ENCODE measurements at regions not wholly inside any gene's neighbourhood (a gene's known extent, or its start where the extent isn't known, plus 50 kb on each side); places are given as distances from the start of the nearest gene placed in this dataset.

DNA sequence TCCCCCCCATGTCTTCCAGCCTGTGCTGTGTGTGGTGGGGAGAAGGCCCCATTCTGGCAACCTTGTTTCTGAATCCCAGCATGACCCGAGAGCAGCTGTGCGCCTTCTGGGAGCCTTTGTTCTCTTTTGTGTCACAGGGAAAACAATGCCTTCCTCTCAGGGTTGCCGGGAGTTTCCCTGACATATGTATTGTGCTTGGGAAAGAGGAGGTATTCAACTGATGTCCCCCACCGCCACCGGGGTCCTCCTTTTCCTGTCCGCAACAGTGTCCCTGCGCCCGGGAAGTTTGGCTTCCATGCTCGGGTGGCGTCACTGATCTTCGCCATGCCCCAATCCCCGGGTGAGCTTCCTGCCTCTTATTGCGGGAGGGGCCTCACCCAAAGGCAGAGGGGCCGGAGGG, 77.5 kb upstream of the ASB18 start:
- no peak for TF ChIP-seq EZH2 (IDR thresholded peaks at IDR 0.05; ENCODE audit: borderline replicate concordance, insufficient read depth, low read depth, low read length, poor library complexity, severe bottlenecking)
- TF ChIP-seq, protein P1, sequence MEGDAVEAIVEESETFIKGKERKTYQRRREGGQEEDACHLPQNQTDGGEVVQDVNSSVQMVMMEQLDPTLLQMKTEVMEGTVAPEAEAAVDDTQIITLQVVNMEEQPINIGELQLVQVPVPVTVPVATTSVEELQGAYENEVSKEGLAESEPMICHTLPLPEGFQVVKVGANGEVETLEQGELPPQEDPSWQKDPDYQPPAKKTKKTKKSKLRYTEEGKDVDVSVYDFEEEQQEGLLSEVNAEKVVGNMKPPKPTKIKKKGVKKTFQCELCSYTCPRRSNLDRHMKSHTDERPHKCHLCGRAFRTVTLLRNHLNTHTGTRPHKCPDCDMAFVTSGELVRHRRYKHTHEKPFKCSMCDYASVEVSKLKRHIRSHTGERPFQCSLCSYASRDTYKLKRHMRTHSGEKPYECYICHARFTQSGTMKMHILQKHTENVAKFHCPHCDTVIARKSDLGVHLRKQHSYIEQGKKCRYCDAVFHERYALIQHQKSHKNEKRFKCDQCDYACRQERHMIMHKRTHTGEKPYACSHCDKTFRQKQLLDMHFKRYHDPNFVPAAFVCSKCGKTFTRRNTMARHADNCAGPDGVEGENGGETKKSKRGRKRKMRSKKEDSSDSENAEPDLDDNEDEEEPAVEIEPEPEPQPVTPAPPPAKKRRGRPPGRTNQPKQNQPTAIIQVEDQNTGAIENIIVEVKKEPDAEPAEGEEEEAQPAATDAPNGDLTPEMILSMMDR (IDR thresholded peaks at IDR 0.05), result no peak
- Mint-ChIP-seq H3K4me3 (no peak overlapping the region), H3K27ac (no peak overlapping the region), H3K27me3 (peaks cover 6% of the 10 kb centered on the region), H3K4me1 (no peaks in the 10 kb centered on the region), H3K9me3 (ENCODE audit: insufficient read depth) (no peaks in the 10 kb centered on the region)
- no peak overlapping the region for H2AFZ ChIP-seq (ENCODE audit: insufficient read depth, low read depth, low read length, poor library complexity, severe bottlenecking)
- H3K9me3 ChIP-seq (ENCODE audit: control extremely low read depth in 1 of 3, control insufficient read depth in 2 of 3, insufficient read depth in 1 of 3, low read length in 2 of 3), result no peaks in the 10 kb centered on the region
- ChIA-PET CTCF (interaction anchor here (2.7 to 2.8 kb wide), 3 partner anchors 11 to 732 kb away, joined by 9 to 16 read pairs (median 13); no protein-coding TSS in a partner anchor), POLR2A (no interaction called here)
- no peak overlapping the region for H3K27ac ChIP-seq (ENCODE audit: low read length in 2 of 2)
- no peak overlapping the region for H3K4me2 ChIP-seq (replicated peaks; ENCODE audit: low read depth, low read length, poor library complexity, severe bottlenecking)
- 86% methylated on average over 11 of the region's 14 CpGs for WGBS (ENCODE audit: insufficient coverage)
- ATAC-seq (ENCODE audit: low read depth), result no peak
- no peak overlapping the region for H3K4me3 ChIP-seq (ENCODE audit: control extremely low read depth in 1 of 5, extremely low read depth in 1 of 5, insufficient read depth in 1 of 5, low read depth in 2 of 5, low read length in 4 of 5)
- no peaks in the 10 kb centered on the region for H3K36me3 ChIP-seq (replicated peaks in 1 of 2; ENCODE audit: control extremely low read depth in 1 of 2, control insufficient read depth in 1 of 2, extremely low read depth in 1 of 2, insufficient read depth in 2 of 2, low read length in 1 of 2)
- H3K4me1 ChIP-seq (ENCODE audit: control insufficient read depth in 2 of 2, insufficient read depth in 2 of 2, low read length in 2 of 2), result no peaks in the 10 kb centered on the region
- H3K9ac ChIP-seq (ENCODE audit: low read length), result no peak overlapping the region
- no peaks in the 10 kb centered on the region for H3K79me2 ChIP-seq (ENCODE audit: control insufficient read depth, insufficient read depth, low read length)
- peaks cover 0 to 6% (median 2%) of the 10 kb centered on the region in 4 experiments for H3K27me3 ChIP-seq (replicated peaks in 1 of 4; ENCODE audit: control extremely low read depth in 1 of 4, control insufficient read depth in 3 of 4, insufficient read depth in 4 of 4, low read length in 3 of 4)
- no peak for DNase-seq
- H4K20me1 ChIP-seq (ENCODE audit: control insufficient read depth, insufficient read depth, low read length, poor library complexity, severe bottlenecking), result no peaks in the 10 kb centered on the region
- intact Hi-C loops (cut with micrococcal nuclease), result loop anchor here (5.0 kb wide), 1 partner anchor 1136 kb away; no protein-coding TSS in a partner anchor

DNA sequence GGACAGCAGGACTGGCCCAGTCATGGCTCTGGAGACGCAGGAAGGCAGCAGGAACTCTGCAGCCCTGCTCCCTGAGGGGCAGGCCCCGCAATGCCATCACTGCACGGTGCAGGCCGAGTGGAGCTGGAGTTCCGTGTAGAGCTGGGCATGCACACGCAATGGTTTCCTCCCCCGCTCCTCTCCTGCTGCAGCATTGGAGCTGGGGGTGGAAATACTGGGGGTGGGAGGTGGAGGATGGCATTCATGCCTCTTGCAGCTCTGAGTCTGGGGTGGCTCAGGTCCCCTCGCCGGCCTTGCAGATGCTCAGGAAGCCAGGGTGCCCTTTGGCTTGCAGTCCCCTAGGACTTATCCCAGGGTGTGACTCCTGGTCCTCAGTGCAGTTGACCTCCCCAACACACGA, 78.3 kb upstream of the ASB18 start:
- no peaks in the 10 kb centered on the region for H4K20me1 ChIP-seq (ENCODE audit: control insufficient read depth, insufficient read depth, low read length, poor library complexity, severe bottlenecking)
- H3K4me1 Mint-ChIP-seq, result no peaks in the 10 kb centered on the region
- CTCF ChIA-PET, result interaction anchor here (0.6 to 2.8 kb wide), 8 partner anchors 9 to 732 kb away, joined by 3 to 23 read pairs (median 6); no protein-coding TSS in a partner anchor
- no peak overlapping the region for H2AFZ ChIP-seq (ENCODE audit: insufficient read depth, low read depth, low read length, poor library complexity, severe bottlenecking)
- no peak overlapping the region for H3K4me3 ChIP-seq (ENCODE audit: control extremely low read depth in 1 of 5, extremely low read depth in 1 of 5, insufficient read depth in 1 of 5, low read depth in 2 of 5, low read length in 4 of 5)
- H3K79me2 ChIP-seq (ENCODE audit: control insufficient read depth, insufficient read depth, low read length), result no peaks in the 10 kb centered on the region
- H3K27ac Mint-ChIP-seq, result no peak overlapping the region
- TF ChIP-seq, protein P1 (IDR thresholded peaks at IDR 0.05), result no peak
- no peak for TF ChIP-seq EZH2 (IDR thresholded peaks at IDR 0.05; ENCODE audit: borderline replicate concordance, insufficient read depth, low read depth, low read length, poor library complexity, severe bottlenecking)
- H3K27me3 ChIP-seq (replicated peaks in 1 of 4; ENCODE audit: control extremely low read depth in 1 of 4, control insufficient read depth in 3 of 4, insufficient read depth in 4 of 4, low read length in 3 of 4), result peaks cover 0 to 6% (median 2%) of the 10 kb centered on the region in 4 experiments
- DNase-seq, result no peak
- intact Hi-C loops (cut with micrococcal nuclease), result loop anchor here (5.0 kb wide), 1 partner anchor 1135 kb away; no protein-coding TSS in a partner anchor
- no peaks in the 10 kb centered on the region for H3K36me3 ChIP-seq (replicated peaks in 1 of 2; ENCODE audit: control extremely low read depth in 1 of 2, control insufficient read depth in 1 of 2, extremely low read depth in 1 of 2, insufficient read depth in 2 of 2, low read length in 1 of 2)
- ATAC-seq (ENCODE audit: low read depth), result no peak
- 96% methylated on average over 10 of the region's 10 CpGs for WGBS (ENCODE audit: insufficient coverage)
- H3K4me1 ChIP-seq (ENCODE audit: control insufficient read depth in 2 of 2, insufficient read depth in 2 of 2, low read length in 2 of 2), result no peaks in the 10 kb centered on the region
- peaks cover 9% of the 10 kb centered on the region for H3K27me3 Mint-ChIP-seq
- no peak overlapping the region for H3K4me3 Mint-ChIP-seq
- H3K9me3 ChIP-seq (ENCODE audit: control extremely low read depth in 1 of 3, control insufficient read depth in 2 of 3, insufficient read depth in 1 of 3, low read length in 2 of 3), result no peaks in the 10 kb centered on the region
- no peak overlapping the region for H3K4me2 ChIP-seq (replicated peaks; ENCODE audit: low read depth, low read length, poor library complexity, severe bottlenecking)
- H3K9ac ChIP-seq (ENCODE audit: low read length), result no peak overlapping the region
- H3K27ac ChIP-seq (ENCODE audit: low read length in 2 of 2), result no peak overlapping the region
- no peaks in the 10 kb centered on the region for H3K9me3 Mint-ChIP-seq (ENCODE audit: insufficient read depth)
- POLR2A ChIA-PET, result no interaction called here

Measured in B cell (primary cell).